Tibial nerve (tissue), 4 donors: ENCODE measurements at regions not wholly inside any gene's neighbourhood (a gene's known extent, or its start where the extent isn't known, plus 50 kb on each side); places are given as distances from the start of the nearest gene placed in this dataset.

Experiments
- CTCF ChIP-seq, 5 experiments: fragments of 200-600 bp in 3 of 5; fragments of 450-650 bp in 2 of 5; sonication (generic) in 3 of 5; IDR thresholded peaks; one replicate each; pipeline ENCODE4 v1.5.1; 2016 to 2019; ENCODE audit warnings: antibody characterized with exemption in 5 of 5, mild to moderate bottlenecking in 3 of 5, moderate library complexity in 2 of 5
- EP300 ChIP-seq, 2 donors: sonication (generic); formaldehyde crosslinking; IDR thresholded peaks; one replicate each; pipeline ENCODE4 v1.6.1; 2017; ENCODE audit warnings: antibody characterized with exemption in 2 of 2, mild to moderate bottlenecking in 1 of 2
- POLR2A ChIP-seq, 2 donors: fragments of 450-650 bp; IDR thresholded peaks; one replicate each; pipeline ENCODE4 v1.6.1; 2017; ENCODE audit warnings: antibody characterized with exemption in 2 of 2, mild to moderate bottlenecking in 2 of 2, moderate library complexity in 2 of 2

DNA sequence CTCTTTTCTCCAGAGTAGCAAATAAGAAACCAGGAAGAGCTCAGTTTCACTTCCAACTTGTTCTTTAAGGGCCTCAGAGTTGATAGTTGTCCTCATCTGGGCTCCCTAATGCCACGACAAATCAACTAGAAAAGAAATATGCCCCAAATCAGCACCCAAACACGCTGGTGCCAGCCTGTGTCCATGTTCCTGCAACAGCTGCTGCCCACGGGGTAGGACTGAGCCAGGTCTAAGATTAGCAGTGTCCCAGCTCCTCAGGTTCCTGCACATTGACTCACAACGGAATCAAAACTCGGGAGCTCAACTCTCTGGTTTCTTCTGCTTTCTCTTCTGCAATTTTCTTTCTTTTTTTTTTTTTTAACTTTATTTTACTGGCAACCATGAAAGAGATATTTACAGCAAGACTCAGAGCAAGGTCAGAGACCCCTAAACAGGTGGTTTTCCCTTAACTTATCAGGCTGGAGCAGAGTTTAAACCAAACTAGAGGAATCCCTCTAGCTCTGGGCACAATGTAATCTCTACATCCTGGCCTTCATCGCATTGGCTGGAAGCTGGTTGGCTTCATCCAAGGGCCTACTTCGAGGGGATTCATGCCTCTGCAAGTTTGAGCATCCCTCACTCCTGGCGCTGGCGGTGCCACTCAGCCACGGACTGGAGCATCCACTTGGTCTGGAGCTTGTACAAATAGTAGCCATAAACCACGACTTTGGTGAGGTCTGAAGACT lies 126.1 kb downstream of the PFKFB3 start:
- TF ChIP-seq CTCF (IDR thresholded peaks at IDR 0.05) (no peak), EP300 (IDR thresholded peaks at IDR 0.05) (no peak), POLR2A (IDR thresholded peaks at IDR 0.05) (no peak)
